CD8-positive, alpha-beta memory T cell (primary cell): ENCODE measurements at regions not wholly inside any gene's neighbourhood (a gene's known extent, or its start where the extent isn't known, plus 50 kb on each side); places are given as distances from the start of the nearest gene placed in this dataset.

Source experiments
- CTCF ChIA-PET: fragments of 350-600 bp; sonication (Branson Sonifier 250); formaldehyde crosslinking; loops from one replicate; lab custom pipeline; 2021; ENCODE audit warnings: antibody characterized with exemption; lab: Charles Lee
- POLR2A ChIA-PET: fragments of 350-600 bp; sonication (Branson Sonifier 250); formaldehyde crosslinking; loops from one replicate; lab custom pipeline; 2021; ENCODE audit warnings: antibody characterized with exemption; lab: Charles Lee
- DNase-seq, 5 donors: peaks; one replicate each; pipeline versions ENCODE4 v3.0.0 to v3.0.0-alpha.2; 2020 to 2022; ENCODE audit warnings: mixed read lengths in 1 of 5
- H3K27ac ChIP-seq: one replicate; pipeline ENCODE4 v1.7.0; 2013; ENCODE audit warnings: low read depth, mild to moderate bottlenecking, low read length, moderate library complexity
- H3K27me3 ChIP-seq: 2 replicates; pipeline ENCODE4 v1.7.0; 2013; ENCODE audit warnings: low read length, mild to moderate bottlenecking; ENCODE audit not compliant: insufficient read depth, poor library complexity, severe bottlenecking
- H3K36me3 ChIP-seq: 2 replicates; pipeline ENCODE4 v1.7.0; 2013; ENCODE audit warnings: mild to moderate bottlenecking, low read length, moderate library complexity; ENCODE audit not compliant: insufficient read depth
- H3K4me1 ChIP-seq: 2 replicates; pipeline ENCODE4 v1.7.0; 2013; ENCODE audit warnings: mild to moderate bottlenecking, low read length, moderate library complexity; ENCODE audit not compliant: insufficient read depth
- H3K4me3 ChIP-seq: 2 replicates; pipeline ENCODE4 v1.7.0; 2013; ENCODE audit warnings: mild to moderate bottlenecking, low read length
- H3K9me3 ChIP-seq: 2 replicates; pipeline ENCODE4 v1.7.0; 2013; ENCODE audit warnings: mild to moderate bottlenecking, low read length
- H3K27ac Mint-ChIP-seq, 8 donors: one replicate each; pipeline ENCODE4 v1.8.0; 2020 to 2021; ENCODE audit warnings: mixed read lengths in 8 of 8, mild to moderate bottlenecking in 6 of 8, inconsistent platforms in 3 of 8, moderate library complexity in 3 of 8
- H3K27me3 Mint-ChIP-seq, 2 donors: one replicate each; pipeline ENCODE4 v1.8.0; 2020 to 2021; ENCODE audit warnings: mixed read lengths in 2 of 2, mild to moderate bottlenecking in 1 of 2, moderate library complexity in 1 of 2
- H3K36me3 Mint-ChIP-seq, 3 donors: one replicate each; pipeline ENCODE4 v1.8.0; 2020 to 2021; ENCODE audit warnings: mixed read lengths in 3 of 3, inconsistent platforms in 1 of 3, mild to moderate bottlenecking in 1 of 3
- H3K4me1 Mint-ChIP-seq, 3 donors: one replicate each; pipeline ENCODE4 v1.8.0; 2020 to 2021; ENCODE audit warnings: mixed read lengths in 3 of 3, inconsistent platforms in 1 of 3, mild to moderate bottlenecking in 1 of 3
- H3K4me3 Mint-ChIP-seq, 7 donors: one replicate each; pipeline ENCODE4 v1.8.0; 2020 to 2021; ENCODE audit warnings: mixed read lengths in 7 of 7, mild to moderate bottlenecking in 6 of 7, moderate library complexity in 4 of 7, inconsistent platforms in 2 of 7
- H3K9me3 Mint-ChIP-seq, 5 donors: one replicate each; pipeline ENCODE4 v1.8.0; 2020 to 2022; ENCODE audit warnings: mixed read lengths in 5 of 5, mild to moderate bottlenecking in 3 of 5, moderate library complexity in 2 of 5, inconsistent platforms in 1 of 5

DNA sequence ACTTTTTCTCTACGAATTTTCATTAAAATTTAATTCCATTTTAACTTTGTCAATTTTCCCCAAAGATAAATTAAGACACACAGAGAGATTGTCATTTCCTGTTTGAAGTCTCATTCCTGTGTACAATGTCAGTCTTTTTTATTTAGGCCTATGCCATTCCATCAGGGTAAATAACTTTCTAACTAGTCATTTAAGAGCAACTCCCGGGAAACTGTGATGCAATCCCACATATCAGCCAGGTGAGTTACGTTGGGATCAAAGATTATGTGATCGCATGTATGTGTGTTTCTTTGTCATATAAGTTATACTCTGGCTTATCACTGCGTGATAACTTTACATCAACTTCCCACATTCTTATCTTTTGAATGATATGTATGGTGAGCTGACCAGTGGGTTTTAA is 86.1 kb upstream of the S1PR1 start:
- no peak overlapping the region for H3K4me3 Mint-ChIP-seq
- no peaks in the 10 kb centered on the region for H3K4me1 Mint-ChIP-seq
- ChIA-PET CTCF (no interaction called here), POLR2A (no interaction called here)
- Histone ChIP-seq H3K36me3 (no peaks in the 10 kb centered on the region), H3K4me3 (no peak overlapping the region), H3K9me3 (no peaks in the 10 kb centered on the region), H3K27me3 (no peaks in the 10 kb centered on the region), H3K27ac (no peak overlapping the region), H3K4me1 (no peaks in the 10 kb centered on the region)
- H3K27ac Mint-ChIP-seq: peak overlapping the region in 1 of 8 donors; percentile 10
- H3K9me3 Mint-ChIP-seq: no peaks in the 10 kb centered on the region
- H3K27me3 Mint-ChIP-seq: peaks cover 0 to 2% of the 10 kb centered on the region in 2 donors
- DNase-seq: no peak
- no peaks in the 10 kb centered on the region for H3K36me3 Mint-ChIP-seq

- H3K27me3 Mint-ChIP-seq: peaks cover 0 to 2% of the 10 kb centered on the region in 2 donors
- POLR2A ChIA-PET: no interaction called here
- Histone ChIP-seq H3K27ac (no peak overlapping the region), H3K4me1 (no peaks in the 10 kb centered on the region), H3K9me3 (no peaks in the 10 kb centered on the region), H3K36me3 (no peaks in the 10 kb centered on the region), H3K27me3 (no peaks in the 10 kb centered on the region), H3K4me3 (no peak overlapping the region)
- no peak for DNase-seq
- no peaks in the 10 kb centered on the region for H3K4me1 Mint-ChIP-seq
- peak overlapping the region in 1 of 8 donors; percentile 10 for H3K27ac Mint-ChIP-seq
- H3K36me3 Mint-ChIP-seq: no peaks in the 10 kb centered on the region
- no peaks in the 10 kb centered on the region for H3K9me3 Mint-ChIP-seq
- no peak overlapping the region for H3K4me3 Mint-ChIP-seq
- CTCF ChIA-PET: no interaction called here
These were observed 86.6 kb upstream of the S1PR1 start for GRCh38 chr1:101150266-101150665.

DNA sequence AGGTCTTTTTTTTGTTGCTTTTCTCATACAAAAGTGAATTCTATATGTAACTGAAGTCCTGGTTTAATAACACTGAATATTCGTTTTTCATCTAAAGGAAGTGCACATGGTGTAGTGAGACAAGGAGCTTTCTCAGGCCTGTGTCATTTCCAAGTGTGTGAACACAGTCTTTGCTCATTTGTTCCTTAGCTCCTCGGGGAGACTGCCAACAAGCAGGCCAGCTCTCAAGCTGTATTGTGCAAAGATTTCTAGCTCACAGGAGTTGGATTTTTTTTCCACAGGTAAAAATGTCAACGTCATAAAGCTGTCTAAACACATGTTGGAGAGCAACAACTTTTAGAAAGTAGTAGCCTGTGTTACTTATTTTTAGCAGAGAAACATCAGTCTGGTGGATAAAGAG is 87.8 kb upstream of the S1PR1 start:
- no peaks in the 10 kb centered on the region for H3K36me3 Mint-ChIP-seq
- POLR2A ChIA-PET: no interaction called here
- no peaks in the 10 kb centered on the region for H3K4me1 Mint-ChIP-seq

GRCh38 chr1:101147381-101147780 is 89.4 kb upstream of the S1PR1 start:
- no peaks in the 10 kb centered on the region for H3K4me1 ChIP-seq
- no peaks in the 10 kb centered on the region for H3K36me3 Mint-ChIP-seq
- no peaks in the 10 kb centered on the region for H3K9me3 ChIP-seq
- H3K4me3 ChIP-seq: no peak overlapping the region
- no peaks in the 10 kb centered on the region for H3K27me3 Mint-ChIP-seq
- POLR2A ChIA-PET: no interaction called here
- no peak overlapping the region for H3K27ac Mint-ChIP-seq
- H3K4me1 Mint-ChIP-seq: no peaks in the 10 kb centered on the region
- no peak overlapping the region for H3K27ac ChIP-seq
- H3K27me3 ChIP-seq: no peaks in the 10 kb centered on the region
- H3K36me3 ChIP-seq: no peaks in the 10 kb centered on the region
- CTCF ChIA-PET: no interaction called here
- H3K4me3 Mint-ChIP-seq: no peak overlapping the region
- DNase-seq: no peak
- no peaks in the 10 kb centered on the region for H3K9me3 Mint-ChIP-seq

More for the DNA sequence above, 87.8 kb upstream of the S1PR1 start:
- Histone ChIP-seq H3K27ac (no peak overlapping the region), H3K9me3 (no peaks in the 10 kb centered on the region), H3K27me3 (no peaks in the 10 kb centered on the region), H3K36me3 (no peaks in the 10 kb centered on the region), H3K4me3 (no peak overlapping the region), H3K4me1 (no peaks in the 10 kb centered on the region)
- Mint-ChIP-seq H3K27me3 (no peaks in the 10 kb centered on the region), H3K4me3 (no peak overlapping the region), H3K9me3 (no peaks in the 10 kb centered on the region), H3K27ac (peak overlapping the region in 1 of 8 donors; percentile 33)
- CTCF ChIA-PET: interaction anchor here (1.1 to 1.4 kb wide), 3 partner anchors 39 to 90 kb away, joined by 3 read pairs; no protein-coding TSS in a partner anchor
- DNase-seq: no peak

DNA sequence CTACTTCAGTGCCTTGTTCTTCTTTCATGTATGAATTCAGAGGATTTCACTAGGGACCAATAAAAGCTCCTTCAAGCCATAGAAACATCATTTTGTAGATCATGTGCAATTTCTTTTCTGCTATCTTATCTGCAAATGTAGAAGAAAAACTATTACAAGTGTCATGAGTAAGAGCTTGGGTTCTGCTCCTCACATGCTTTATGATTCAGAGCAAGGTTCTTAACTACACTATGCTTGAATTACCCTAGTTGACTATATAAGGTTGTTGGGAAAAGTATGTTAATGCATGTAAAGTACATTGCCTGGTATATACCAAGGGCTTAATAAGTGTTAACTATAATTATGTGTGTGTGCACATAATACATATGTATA is 91.4 kb upstream of the S1PR1 start:
- Histone ChIP-seq H3K9me3 (no peaks in the 10 kb centered on the region), H3K27ac (no peak overlapping the region), H3K36me3 (no peaks in the 10 kb centered on the region), H3K4me1 (no peaks in the 10 kb centered on the region), H3K4me3 (no peak overlapping the region), H3K27me3 (no peaks in the 10 kb centered on the region)
- no peaks in the 10 kb centered on the region for H3K27me3 Mint-ChIP-seq
- no peak overlapping the region for H3K4me3 Mint-ChIP-seq
- no peaks in the 10 kb centered on the region for H3K36me3 Mint-ChIP-seq
- ChIA-PET POLR2A (no interaction called here), CTCF (interaction anchor here (1.5 kb wide), 1 partner anchor 143 kb away, joined by 3 read pairs; no protein-coding TSS in a partner anchor)
- H3K27ac Mint-ChIP-seq: peak overlapping the region in 1 of 8 donors; percentile 33
- no peaks in the 10 kb centered on the region for H3K4me1 Mint-ChIP-seq
- no peaks in the 10 kb centered on the region for H3K9me3 Mint-ChIP-seq
- DNase-seq: no peak

- DNase-seq: no peak
- no peaks in the 10 kb centered on the region for H3K36me3 ChIP-seq
- no peak overlapping the region for H3K4me3 ChIP-seq
- Mint-ChIP-seq H3K4me3 (no peak overlapping the region), H3K9me3 (no peaks in the 10 kb centered on the region), H3K27ac (peak overlapping the region in 1 of 8 donors; percentile 33), H3K36me3 (no peaks in the 10 kb centered on the region), H3K27me3 (no peaks in the 10 kb centered on the region), H3K4me1 (peaks cover 0 to 5% (median 4%) of the 10 kb centered on the region in 3 donors)
- no peak overlapping the region for H3K27ac ChIP-seq
- H3K27me3 ChIP-seq: no peaks in the 10 kb centered on the region
- ChIA-PET CTCF (interaction anchor here (1.5 kb wide), 1 partner anchor 144 kb away, joined by 3 read pairs; no protein-coding TSS in a partner anchor), POLR2A (no interaction called here)
- no peaks in the 10 kb centered on the region for H3K4me1 ChIP-seq
- H3K9me3 ChIP-seq: no peaks in the 10 kb centered on the region
These were observed 92.0 kb upstream of the S1PR1 start for GRCh38 chr1:101144671-101145448.

- POLR2A ChIA-PET: no interaction called here
- CTCF ChIA-PET: interaction anchor here (0.7 kb wide), 1 partner anchor 147 kb away, joined by 3 read pairs; no protein-coding TSS in a partner anchor
- no peak overlapping the region for H3K27ac Mint-ChIP-seq
- H3K27me3 Mint-ChIP-seq: no peaks in the 10 kb centered on the region
- no peak overlapping the region for H3K4me3 Mint-ChIP-seq
- Histone ChIP-seq H3K36me3 (no peaks in the 10 kb centered on the region), H3K27ac (no peak overlapping the region), H3K9me3 (no peaks in the 10 kb centered on the region), H3K27me3 (no peaks in the 10 kb centered on the region), H3K4me1 (peaks cover 7% of the 10 kb centered on the region), H3K4me3 (no peak overlapping the region)
- H3K9me3 Mint-ChIP-seq: no peaks in the 10 kb centered on the region
- H3K36me3 Mint-ChIP-seq: no peaks in the 10 kb centered on the region
- DNase-seq: no peak
- peaks cover 13 to 24% (median 22%) of the 10 kb centered on the region in 3 donors for H3K4me1 Mint-ChIP-seq
These were observed 94.6 kb upstream of the S1PR1 start for GRCh38 chr1:101142244-101142643.

GRCh38 chr1:101141376-101141775 is 95.4 kb upstream of the S1PR1 start:
- peaks cover 22 to 33% (median 31%) of the 10 kb centered on the region in 3 donors for H3K4me1 Mint-ChIP-seq
- H3K9me3 ChIP-seq: no peaks in the 10 kb centered on the region
- H3K27ac ChIP-seq: no peak overlapping the region
- no peaks in the 10 kb centered on the region for H3K9me3 Mint-ChIP-seq
- H3K4me3 Mint-ChIP-seq: no peak overlapping the region
- DNase-seq: no peak
- no peak overlapping the region for H3K27ac Mint-ChIP-seq
- H3K27me3 Mint-ChIP-seq: no peaks in the 10 kb centered on the region
- no peak overlapping the region for H3K4me3 ChIP-seq
- peaks cover 16% of the 10 kb centered on the region for H3K4me1 ChIP-seq
- H3K27me3 ChIP-seq: no peaks in the 10 kb centered on the region
- no peaks in the 10 kb centered on the region for H3K36me3 Mint-ChIP-seq
- ChIA-PET POLR2A (no interaction called here), CTCF (interaction anchor here (0.7 to 1.6 kb wide), 2 partner anchors 97 to 147 kb away, joined by 3 to 6 read pairs; no protein-coding TSS in a partner anchor)
- H3K36me3 ChIP-seq: no peaks in the 10 kb centered on the region
